ENCODE measurements at regions not wholly inside any gene's neighbourhood (a gene's known extent, or its start where the extent isn't known, plus 50 kb on each side); places are given as distances from the start of the nearest gene placed in this dataset.

GRCh38 chr21:35860189-35860869, 200.0 kb downstream of the SETD4 start:
- TF ChIP-seq CTCF (IDR thresholded peaks at IDR 0.05; ENCODE audit: low read depth, low read length, poor library complexity, severe bottlenecking): no peak
- TF ChIP-seq EZH2phosphoT487 (IDR thresholded peaks at IDR 0.05; ENCODE audit: borderline replicate concordance, low read length): no peak

Measured in DOHH2 (cell line).